Mucosa of descending colon (tissue), 3 donors: ENCODE measurements at regions not wholly inside any gene's neighbourhood (a gene's known extent, or its start where the extent isn't known, plus 50 kb on each side); places are given as distances from the start of the nearest gene placed in this dataset.

Experiments used
- ATAC-seq: fragments of 200-7000 bp; cut with Tn5 transposase; one replicate; pipeline ENCODE4 v1.9.1; 2020; ENCODE audit warnings: mild to moderate bottlenecking, moderate library complexity
- DNase-seq, 3 donors: peaks; one replicate each; pipeline ENCODE4 v3.0.0-alpha.2; 2020
- H3K36me3 ChIP-seq: fragments of 200-600 bp; one replicate; pipeline ENCODE4 v1.8.0; 2021; ENCODE audit warnings: low read depth, mild to moderate bottlenecking
- H3K4me1 ChIP-seq: fragments of 200-600 bp; one replicate; pipeline ENCODE4 v1.8.0; 2021; ENCODE audit warnings: low read depth, mild to moderate bottlenecking
- H3K4me3 ChIP-seq: fragments of 200-600 bp; one replicate; pipeline ENCODE4 v1.8.0; 2021; ENCODE audit warnings: mild to moderate bottlenecking
- H3K9me3 ChIP-seq: fragments of 200-600 bp; one replicate; pipeline ENCODE4 v1.8.0; 2021; ENCODE audit warnings: mild to moderate bottlenecking
- intact Hi-C, 2 donors: fragments of 100-400 bp; cut with DNase I in 1 of 2; cut with micrococcal nuclease in 1 of 2; formaldehyde crosslinking; loops; one replicate each; pipeline versions ENCODE4 v1.11.0 to v1.11.1; 2022; cut with DNase I, micrococcal nuclease
- TF ChIP-seq, protein P1 (sequence below): fragments of 200-600 bp; IDR thresholded peaks from one replicate; pipeline ENCODE4 v1.8.0; 2022; ENCODE audit warnings: antibody characterized with exemption, mild to moderate bottlenecking
- donor health status: DM: no; HTN: no; CAD: no; lungs with moderate emphysema.
- donor health status: DM: no; HTN: no; CAD: no.
- donor health status: DM: no; HTN: yes; CAD: no.

GRCh38 chr6:53446151-53446550 lies 97.4 kb upstream of the ELOVL5 start:
- H3K36me3 ChIP-seq, result no peaks in the 10 kb centered on the region
- ATAC-seq (no peak), DNase-seq (no peak)
- no peak overlapping the region for H3K4me3 ChIP-seq
- TF ChIP-seq, protein P1, sequence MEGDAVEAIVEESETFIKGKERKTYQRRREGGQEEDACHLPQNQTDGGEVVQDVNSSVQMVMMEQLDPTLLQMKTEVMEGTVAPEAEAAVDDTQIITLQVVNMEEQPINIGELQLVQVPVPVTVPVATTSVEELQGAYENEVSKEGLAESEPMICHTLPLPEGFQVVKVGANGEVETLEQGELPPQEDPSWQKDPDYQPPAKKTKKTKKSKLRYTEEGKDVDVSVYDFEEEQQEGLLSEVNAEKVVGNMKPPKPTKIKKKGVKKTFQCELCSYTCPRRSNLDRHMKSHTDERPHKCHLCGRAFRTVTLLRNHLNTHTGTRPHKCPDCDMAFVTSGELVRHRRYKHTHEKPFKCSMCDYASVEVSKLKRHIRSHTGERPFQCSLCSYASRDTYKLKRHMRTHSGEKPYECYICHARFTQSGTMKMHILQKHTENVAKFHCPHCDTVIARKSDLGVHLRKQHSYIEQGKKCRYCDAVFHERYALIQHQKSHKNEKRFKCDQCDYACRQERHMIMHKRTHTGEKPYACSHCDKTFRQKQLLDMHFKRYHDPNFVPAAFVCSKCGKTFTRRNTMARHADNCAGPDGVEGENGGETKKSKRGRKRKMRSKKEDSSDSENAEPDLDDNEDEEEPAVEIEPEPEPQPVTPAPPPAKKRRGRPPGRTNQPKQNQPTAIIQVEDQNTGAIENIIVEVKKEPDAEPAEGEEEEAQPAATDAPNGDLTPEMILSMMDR, result no peak
- intact Hi-C loops, result no loop called here
- no peaks in the 10 kb centered on the region for H3K9me3 ChIP-seq
- H3K4me1 ChIP-seq, result no peaks in the 10 kb centered on the region

GRCh38 chr6:53441761-53442160 lies 93.0 kb upstream of the ELOVL5 start:
- Histone ChIP-seq H3K9me3 (no peaks in the 10 kb centered on the region), H3K36me3 (no peaks in the 10 kb centered on the region), H3K4me3 (no peak overlapping the region), H3K4me1 (no peaks in the 10 kb centered on the region)
- ATAC-seq, result no peak
- intact Hi-C loops, result no loop called here
- TF ChIP-seq, protein P1, result no peak
- no peak for DNase-seq

DNA sequence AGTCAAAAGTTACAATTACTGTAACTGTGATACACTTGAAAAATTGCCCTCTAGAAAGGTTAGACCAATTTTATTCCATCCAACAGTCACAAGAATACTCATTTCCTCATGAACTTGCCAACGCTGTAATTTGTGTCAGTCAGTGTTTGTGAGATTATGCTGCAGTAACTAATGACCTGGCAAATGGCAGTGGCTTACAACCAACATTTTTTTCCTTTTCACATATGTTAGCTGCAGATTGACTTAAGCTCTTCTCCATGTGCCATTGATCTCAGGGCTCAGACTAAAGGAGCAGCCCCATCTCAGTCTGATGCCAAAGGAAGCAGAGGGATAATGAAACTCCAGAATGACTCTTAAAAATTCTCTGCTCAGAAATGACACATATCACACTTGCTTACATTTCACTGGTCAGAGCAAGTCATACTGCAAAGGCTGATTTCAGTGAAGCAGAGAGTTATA lies 92.3 kb upstream of the ELOVL5 start:
- Histone ChIP-seq H3K9me3 (no peaks in the 10 kb centered on the region), H3K4me1 (no peaks in the 10 kb centered on the region), H3K36me3 (no peaks in the 10 kb centered on the region), H3K4me3 (no peak overlapping the region)
- DNase-seq (no peak), ATAC-seq (no peak)
- TF ChIP-seq, protein P1, result no peak
- intact Hi-C loops, result no loop called here

- no peaks in the 10 kb centered on the region for H3K4me1 ChIP-seq
These were observed 91.7 kb upstream of the ELOVL5 start for GRCh38 chr6:53440336-53440945.

GRCh38 chr6:53439556-53439955 lies 90.8 kb upstream of the ELOVL5 start:
- DNase-seq, result no peak
- TF ChIP-seq, protein P1, result no peak

More at GRCh38 chr6:53440336-53440945, 91.7 kb upstream of the ELOVL5 start:
- H3K36me3 ChIP-seq, result no peaks in the 10 kb centered on the region
- no peak overlapping the region for H3K4me3 ChIP-seq
- ATAC-seq (no peak), DNase-seq (no peak)
- no peaks in the 10 kb centered on the region for H3K9me3 ChIP-seq
- intact Hi-C loops, result no loop called here
- TF ChIP-seq, protein P1, result no peak

More at GRCh38 chr6:53439556-53439955, 90.8 kb upstream of the ELOVL5 start:
- intact Hi-C loops, result loop anchor here in 1 of 2 donors (5.0 kb wide), 1 partner anchor 267 kb away; no protein-coding TSS in a partner anchor
- H3K9me3 ChIP-seq, result no peaks in the 10 kb centered on the region
- no peaks in the 10 kb centered on the region for H3K4me1 ChIP-seq
- no peak overlapping the region for H3K4me3 ChIP-seq
- H3K36me3 ChIP-seq, result no peaks in the 10 kb centered on the region
- ATAC-seq, result no peak
